Embryonic facial prominence (tissue), 1 donor: ENCODE measurements at regions not wholly inside any gene's neighbourhood (a gene's known extent, or its start where the extent isn't known, plus 50 kb on each side); places are given as distances from the start of the nearest gene placed in this dataset.
A peak's percentile ranks its signal among the peaks of the same experiment; 100 is the strongest.

Experiments
- DNase-seq: peaks from one replicate; pipeline ENCODE4 v3.0.0-alpha.2; 2016; ENCODE audit errors: extremely low spot score

- no peak for DNase-seq
Measured at GRCh38 chr5:110073534-110073933, 383.8 kb downstream of the MAN2A1 start.

GRCh38 chr5:110075656-110076055, 385.9 kb downstream of the MAN2A1 start:
- DNase-seq: no peak

DNA sequence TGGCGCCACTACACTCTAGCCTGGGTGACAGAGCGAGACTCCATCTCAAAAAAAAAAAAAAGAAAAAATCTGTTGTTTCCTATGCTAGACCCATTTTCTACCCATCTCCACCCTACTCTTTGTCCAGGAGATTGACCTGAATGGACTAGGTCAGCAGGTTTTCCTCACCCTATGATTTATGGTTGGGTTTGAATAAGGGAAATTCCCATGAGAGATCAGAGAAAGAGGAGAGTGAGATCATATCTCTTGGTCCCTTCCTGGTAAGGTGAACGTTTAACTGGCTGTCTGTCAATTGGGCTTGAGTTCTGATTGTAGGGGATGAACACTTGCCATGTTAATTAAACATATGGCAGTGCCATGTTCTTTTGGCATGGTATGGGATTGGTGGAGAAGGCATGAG, 387.4 kb downstream of the MAN2A1 start:
- no peak for DNase-seq

GRCh38 chr5:110082194-110082593, 392.5 kb downstream of the MAN2A1 start:
- no peak for DNase-seq

- DNase-seq: no peak
Measured at GRCh38 chr5:110082863-110083262, 393.1 kb downstream of the MAN2A1 start.

DNA sequence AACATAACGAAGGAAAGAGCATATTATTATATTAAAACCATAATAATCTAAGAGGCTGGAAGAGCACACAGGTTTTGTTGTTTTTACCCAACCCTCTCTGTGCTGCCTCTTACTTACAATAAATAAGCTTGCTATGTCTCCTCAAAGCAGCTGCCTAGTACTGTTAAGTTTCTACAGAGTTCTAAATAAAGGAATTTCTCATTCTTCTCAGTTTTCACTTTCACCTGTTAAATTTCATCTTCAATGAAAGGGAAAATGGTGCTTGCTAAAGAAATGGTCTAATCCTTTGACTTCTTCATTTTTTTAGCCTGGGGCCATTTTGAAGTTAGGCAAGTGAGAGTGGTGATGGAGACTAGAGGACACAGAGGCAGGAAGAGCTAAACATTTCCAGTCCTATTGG, 396.1 kb downstream of the MAN2A1 start:
- DNase-seq: no peak

- peak; percentile 37 for DNase-seq
Measured at GRCh38 chr5:110086658-110087388, 397.1 kb downstream of the MAN2A1 start.

DNA sequence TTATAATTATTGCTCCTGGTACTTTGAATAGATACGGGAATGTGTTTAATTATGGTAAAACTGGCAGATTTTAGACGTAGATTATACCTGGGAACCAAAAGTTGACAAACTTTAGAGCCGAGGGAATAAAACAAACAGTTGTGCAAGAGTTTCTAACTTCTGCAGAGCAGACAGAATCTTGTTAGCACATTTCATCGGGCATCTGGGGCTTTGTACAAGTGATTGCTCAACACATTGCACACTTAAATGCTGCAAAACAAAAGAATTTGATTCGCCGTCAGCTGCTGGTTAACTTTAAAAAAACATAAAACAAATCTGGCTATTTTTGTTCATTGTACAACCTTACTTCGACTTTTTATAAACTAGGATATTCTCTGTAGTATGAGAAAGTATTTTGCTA, 398.1 kb downstream of the MAN2A1 start:
- no peak for DNase-seq

DNA sequence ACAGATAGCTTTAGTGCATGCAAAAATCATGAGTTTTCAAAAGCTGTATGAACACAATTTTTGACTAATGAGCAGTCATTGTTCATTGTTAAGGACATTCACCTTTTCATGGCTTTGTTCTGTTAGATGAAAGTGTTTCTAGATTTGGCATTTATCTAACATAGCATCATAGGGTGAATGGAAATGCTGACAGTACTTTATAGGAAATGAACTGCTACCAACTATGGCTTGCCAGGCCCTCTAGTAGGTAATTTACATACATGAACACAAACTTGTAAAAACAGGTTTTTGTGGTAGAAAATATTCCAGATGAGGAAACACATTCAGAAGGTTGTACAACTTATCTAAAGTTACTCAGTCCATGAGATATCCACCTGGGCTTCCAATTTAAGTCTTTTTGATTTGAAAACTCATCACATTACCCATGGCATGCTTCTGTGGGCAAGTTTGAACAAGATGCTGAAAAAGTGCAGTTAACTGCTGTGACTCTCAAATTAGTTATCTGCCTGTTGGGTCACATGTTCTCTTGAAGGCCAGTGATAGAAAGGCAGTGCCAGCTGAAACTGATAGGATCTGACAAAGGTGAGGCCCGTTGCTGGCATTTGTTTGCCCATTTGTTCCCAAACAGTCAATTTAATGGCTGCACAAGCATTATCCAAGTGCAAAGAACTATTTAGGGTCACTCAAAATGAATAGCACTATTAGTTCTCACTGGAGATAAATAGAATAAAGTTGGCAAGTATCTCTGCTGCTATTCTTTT, 399.1 kb downstream of the MAN2A1 start:
- DNase-seq: no peak

- DNase-seq: no peak
Measured at GRCh38 chr5:110092955-110093785, 403.4 kb downstream of the MAN2A1 start.

- DNase-seq: no peak
Measured at GRCh38 chr5:110094109-110094508, 404.4 kb downstream of the MAN2A1 start.

DNA sequence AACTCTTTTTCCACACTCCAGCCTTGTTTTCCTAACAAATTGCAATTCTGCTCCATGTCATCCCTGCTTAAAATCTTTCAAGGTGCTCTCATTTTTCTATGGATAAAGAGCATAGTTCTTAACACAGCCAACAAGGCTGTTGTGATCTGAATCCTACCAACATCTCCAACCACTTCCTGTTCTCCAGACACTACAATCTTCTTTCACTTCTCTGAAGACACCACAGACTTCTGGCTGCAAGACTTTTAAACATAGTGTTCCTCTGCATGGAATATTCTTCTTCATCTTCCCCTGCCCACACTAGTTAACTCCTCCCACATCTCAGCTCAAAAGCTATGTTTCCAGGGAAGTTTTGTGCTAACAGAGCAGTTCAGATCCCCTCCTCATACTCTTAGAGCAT, 404.8 kb downstream of the MAN2A1 start:
- DNase-seq: no peak

- no peak for DNase-seq
Measured at GRCh38 chr5:110096419-110096818, 406.7 kb downstream of the MAN2A1 start.

DNA sequence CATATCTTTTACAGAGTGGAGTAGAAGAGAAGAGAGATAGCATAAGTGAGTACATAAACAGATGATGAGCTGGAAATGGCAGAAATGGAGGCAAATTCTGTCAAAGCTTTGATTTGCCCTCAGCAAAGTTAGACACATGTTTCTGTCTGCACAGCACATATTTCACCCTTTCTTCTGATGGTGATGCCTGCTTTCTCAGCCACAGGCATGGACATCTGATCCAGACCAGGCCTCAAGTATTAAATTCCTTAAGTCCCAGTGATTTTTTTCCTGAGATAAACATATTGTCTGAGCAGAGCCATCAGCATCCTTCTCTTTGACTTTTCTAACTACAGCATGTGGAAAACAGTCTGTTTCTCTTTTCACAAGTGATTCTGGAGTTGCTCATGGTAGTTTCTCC, 409.8 kb downstream of the MAN2A1 start:
- DNase-seq: no peak

- no peak for DNase-seq
Measured at GRCh38 chr5:110103081-110103480, 413.4 kb downstream of the MAN2A1 start.

- no peak for DNase-seq
Measured at GRCh38 chr5:110104060-110104725, 414.5 kb downstream of the MAN2A1 start.

GRCh38 chr5:110104726-110105669, 415.3 kb downstream of the MAN2A1 start:
- no peak for DNase-seq

- no peak for DNase-seq
Measured at GRCh38 chr5:110105692-110106091, 416.0 kb downstream of the MAN2A1 start.

DNA sequence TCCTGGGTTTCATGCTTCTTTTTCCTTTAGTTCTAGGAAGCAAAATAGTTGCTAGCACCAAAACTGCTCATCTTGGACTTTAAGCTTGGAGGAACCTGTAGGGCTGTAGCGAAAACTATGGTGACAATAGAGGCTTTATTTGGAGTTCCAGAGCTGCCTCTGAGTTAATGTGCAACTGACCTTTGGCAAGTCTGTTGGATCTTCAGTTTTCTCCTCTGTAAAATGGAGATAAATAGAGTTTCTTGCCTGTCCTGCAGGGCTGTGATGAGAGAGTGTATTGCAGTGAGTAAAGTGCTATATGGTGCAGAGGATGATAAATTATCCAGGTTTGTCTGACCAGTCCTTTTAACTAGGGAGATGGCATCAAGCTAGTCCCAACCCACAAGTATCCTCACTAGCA, 417.0 kb downstream of the MAN2A1 start:
- no peak for DNase-seq

GRCh38 chr5:110108520-110108919, 418.8 kb downstream of the MAN2A1 start:
- no peak for DNase-seq

DNA sequence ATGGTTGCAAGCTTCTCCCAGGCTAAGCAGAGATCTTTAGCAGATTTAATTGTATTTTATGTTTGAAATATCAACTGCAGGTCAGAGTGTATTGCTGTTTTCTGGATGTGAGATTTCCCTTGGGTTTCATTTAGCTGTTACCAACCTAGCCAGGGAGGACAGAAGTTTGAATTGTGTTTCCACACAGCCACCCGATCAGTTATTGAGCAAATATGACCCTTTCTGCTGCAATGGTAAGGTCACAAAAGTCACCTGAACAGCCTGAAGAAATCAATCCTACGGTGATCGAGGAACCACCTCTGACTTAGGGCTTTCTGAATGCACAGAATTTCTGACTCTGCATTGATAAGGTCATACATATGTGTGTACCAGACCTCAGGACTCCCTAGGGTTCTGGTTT, 419.9 kb downstream of the MAN2A1 start:
- no peak for DNase-seq
